DOHH2 (cell line): ENCODE measurements at regions not wholly inside any gene's neighbourhood (a gene's known extent, or its start where the extent isn't known, plus 50 kb on each side); places are given as distances from the start of the nearest gene placed in this dataset.

Source experiments
- EZH2phosphoT487 ChIP-seq: fragments of 200-600 bp; sonication (generic); IDR thresholded peaks from 2 replicates; pipeline ENCODE4 v1.6.1; 2017; ENCODE audit warnings: borderline replicate concordance, mild to moderate bottlenecking, antibody characterized with exemption, low read length, moderate library complexity, mixed read lengths
- TF ChIP-seq, protein P1 (sequence below): fragments of 200-600 bp; sonication (generic); IDR thresholded peaks from one replicate; pipeline ENCODE4 v1.5.1; 2014; ENCODE audit warnings: antibody characterized with exemption, mild to moderate bottlenecking, low read depth, low read length; ENCODE audit not compliant: poor library complexity, severe bottlenecking

DNA sequence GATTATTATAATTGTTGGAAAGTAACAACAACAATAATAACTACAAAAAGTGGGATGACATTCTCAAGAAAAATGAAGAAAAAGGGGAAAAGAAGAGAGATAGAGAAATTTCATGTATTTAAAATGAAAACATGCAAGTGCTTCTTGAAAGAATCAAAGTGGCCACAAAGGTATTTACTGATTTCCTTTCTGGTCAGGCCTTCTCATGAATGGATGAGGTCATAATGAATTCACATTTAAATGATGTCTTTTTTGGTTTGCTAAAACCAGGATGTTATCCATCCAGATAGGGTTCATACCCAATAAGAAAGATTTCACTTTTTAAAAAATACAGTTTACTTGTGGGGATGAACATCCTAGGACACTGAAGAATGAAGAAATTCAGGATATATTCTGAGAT lies 446.4 kb upstream of the PTGER4 start:
- TF ChIP-seq, protein P1, sequence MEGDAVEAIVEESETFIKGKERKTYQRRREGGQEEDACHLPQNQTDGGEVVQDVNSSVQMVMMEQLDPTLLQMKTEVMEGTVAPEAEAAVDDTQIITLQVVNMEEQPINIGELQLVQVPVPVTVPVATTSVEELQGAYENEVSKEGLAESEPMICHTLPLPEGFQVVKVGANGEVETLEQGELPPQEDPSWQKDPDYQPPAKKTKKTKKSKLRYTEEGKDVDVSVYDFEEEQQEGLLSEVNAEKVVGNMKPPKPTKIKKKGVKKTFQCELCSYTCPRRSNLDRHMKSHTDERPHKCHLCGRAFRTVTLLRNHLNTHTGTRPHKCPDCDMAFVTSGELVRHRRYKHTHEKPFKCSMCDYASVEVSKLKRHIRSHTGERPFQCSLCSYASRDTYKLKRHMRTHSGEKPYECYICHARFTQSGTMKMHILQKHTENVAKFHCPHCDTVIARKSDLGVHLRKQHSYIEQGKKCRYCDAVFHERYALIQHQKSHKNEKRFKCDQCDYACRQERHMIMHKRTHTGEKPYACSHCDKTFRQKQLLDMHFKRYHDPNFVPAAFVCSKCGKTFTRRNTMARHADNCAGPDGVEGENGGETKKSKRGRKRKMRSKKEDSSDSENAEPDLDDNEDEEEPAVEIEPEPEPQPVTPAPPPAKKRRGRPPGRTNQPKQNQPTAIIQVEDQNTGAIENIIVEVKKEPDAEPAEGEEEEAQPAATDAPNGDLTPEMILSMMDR = no peak
- TF ChIP-seq EZH2phosphoT487 = no peak
